OCI-LY7 (cell line): ENCODE measurements at regions not wholly inside any gene's neighbourhood (a gene's known extent, or its start where the extent isn't known, plus 50 kb on each side); places are given as distances from the start of the nearest gene placed in this dataset.

Source experiments
- CTCF ChIP-seq: fragments of 200-600 bp; sonication (generic); conservative IDR thresholded peaks from 2 replicates; pipeline ENCODE4 v1.5.1; 2014; ENCODE audit warnings: mild to moderate bottlenecking, antibody characterized with exemption, low read length, moderate library complexity, mixed read lengths
- EZH2phosphoT487 ChIP-seq: fragments of 200-600 bp; sonication (generic); IDR thresholded peaks from 2 replicates; pipeline ENCODE4 v1.6.1; 2018; ENCODE audit warnings: low read depth, borderline replicate concordance, mild to moderate bottlenecking, mixed run types, antibody characterized with exemption, low read length, moderate library complexity, mixed read lengths

GRCh38 chr5:6019612-6020011, 358.7 kb downstream of the MED10 start:
- TF ChIP-seq CTCF (no peak), EZH2phosphoT487 (no peak)
